ENCODE measurements at regions not wholly inside any gene's neighbourhood (a gene's known extent, or its start where the extent isn't known, plus 50 kb on each side); places are given as distances from the start of the nearest gene placed in this dataset.

GRCh38 chr3:70899816-70900215, 587.4 kb upstream of the MDFIC2 start:
- no peak for DNase-seq (ENCODE audit: low read depth)

GRCh38 chr3:70890020-70890394, 577.6 kb upstream of the MDFIC2 start:
- DNase-seq (ENCODE audit: low read depth): no peak

GRCh38 chr3:70889162-70890019, 577.0 kb upstream of the MDFIC2 start:
- no peak for DNase-seq (ENCODE audit: low read depth)

GRCh38 chr3:70885636-70886035, 573.2 kb upstream of the MDFIC2 start:
- DNase-seq (ENCODE audit: low read depth): no peak

- DNase-seq (ENCODE audit: low read depth): no peak
Measured at GRCh38 chr3:70882104-70882503, 569.7 kb upstream of the MDFIC2 start.

GRCh38 chr3:70880421-70880820, 568.0 kb upstream of the MDFIC2 start:
- no peak for DNase-seq (ENCODE audit: low read depth)

- no peak for DNase-seq (ENCODE audit: low read depth)
Measured at GRCh38 chr3:70876154-70876553, 563.7 kb upstream of the MDFIC2 start.

- DNase-seq (ENCODE audit: low read depth): no peak
Measured at GRCh38 chr3:70874196-70874595, 561.8 kb upstream of the MDFIC2 start.

- DNase-seq (ENCODE audit: low read depth): no peak
Measured at GRCh38 chr3:70873686-70874085, 561.2 kb upstream of the MDFIC2 start.

- DNase-seq (ENCODE audit: low read depth): no peak
Measured at GRCh38 chr3:70871909-70872656, 559.6 kb upstream of the MDFIC2 start.

- no peak for DNase-seq (ENCODE audit: low read depth)
Measured at GRCh38 chr3:70870576-70870975, 558.1 kb upstream of the MDFIC2 start.

- no peak for DNase-seq (ENCODE audit: low read depth)
Measured at GRCh38 chr3:70868561-70868960, 556.1 kb upstream of the MDFIC2 start.

GRCh38 chr3:70863049-70863448, 550.6 kb upstream of the MDFIC2 start:
- DNase-seq (ENCODE audit: low read depth): no peak

- no peak for DNase-seq (ENCODE audit: low read depth)
Measured at GRCh38 chr3:70861855-70862254, 549.4 kb upstream of the MDFIC2 start.

GRCh38 chr3:70861234-70861633, 548.8 kb upstream of the MDFIC2 start:
- DNase-seq (ENCODE audit: low read depth): no peak

GRCh38 chr3:70857916-70858315, 545.5 kb upstream of the MDFIC2 start:
- DNase-seq (ENCODE audit: low read depth): no peak

- no peak for DNase-seq (ENCODE audit: low read depth)
Measured at GRCh38 chr3:70856414-70857162, 544.1 kb upstream of the MDFIC2 start.

GRCh38 chr3:70855149-70855548, 542.7 kb upstream of the MDFIC2 start:
- DNase-seq (ENCODE audit: low read depth): no peak

GRCh38 chr3:70854108-70854507, 541.7 kb upstream of the MDFIC2 start:
- DNase-seq (ENCODE audit: low read depth): no peak

GRCh38 chr3:70853161-70853944, 540.9 kb upstream of the MDFIC2 start:
- no peak for DNase-seq (ENCODE audit: low read depth)

- no peak for DNase-seq (ENCODE audit: low read depth)
Measured at GRCh38 chr3:70849911-70850699, 537.7 kb upstream of the MDFIC2 start.

All from stimulated activated CD8-positive, alpha-beta memory T cell treated with anti-CD3 and anti-CD28 coated beads, Interleukin-4, amount 100 ng/mL, for 24 hours (primary cell).